ENCODE measurements at regions not wholly inside any gene's neighbourhood (a gene's known extent, or its start where the extent isn't known, plus 50 kb on each side); places are given as distances from the start of the nearest gene placed in this dataset.

GRCh38 chr10:81570349-81570748, 304.6 kb upstream of the NRG3 start:
- Mint-ChIP-seq H3K4me1 (ENCODE audit: unreplicated experiment) (no peaks in the 10 kb centered on the region), H3K9me3 (ENCODE audit: unreplicated experiment) (no peaks in the 10 kb centered on the region), H3K36me3 (ENCODE audit: low read depth, unreplicated experiment) (no peaks in the 10 kb centered on the region), H3K4me3 (ENCODE audit: unreplicated experiment) (no peak overlapping the region), H3K27ac (ENCODE audit: unreplicated experiment) (no peak overlapping the region), H3K27me3 (ENCODE audit: unreplicated experiment) (peaks cover 2% of the 10 kb centered on the region)
- TF ChIP-seq CTCF (IDR thresholded peaks at IDR 0.05; ENCODE audit: unreplicated experiment), result no peak
- no peak for DNase-seq (ENCODE audit: low spot score)

- Mint-ChIP-seq H3K4me1 (ENCODE audit: unreplicated experiment) (no peaks in the 10 kb centered on the region), H3K27ac (ENCODE audit: unreplicated experiment) (no peak overlapping the region), H3K4me3 (ENCODE audit: unreplicated experiment) (no peak overlapping the region), H3K36me3 (ENCODE audit: low read depth, unreplicated experiment) (no peaks in the 10 kb centered on the region), H3K27me3 (ENCODE audit: unreplicated experiment) (peaks cover 2% of the 10 kb centered on the region), H3K9me3 (ENCODE audit: unreplicated experiment) (peaks cover 3% of the 10 kb centered on the region)
- DNase-seq (ENCODE audit: low spot score), result no peak
- TF ChIP-seq CTCF (IDR thresholded peaks at IDR 0.05; ENCODE audit: unreplicated experiment), result no peak
Observed at GRCh38 chr10:81570878-81571794, 303.9 kb upstream of the NRG3 start.

GRCh38 chr10:81575036-81575435, 300.0 kb upstream of the NRG3 start:
- H3K27me3 Mint-ChIP-seq (ENCODE audit: unreplicated experiment), result peaks cover 2% of the 10 kb centered on the region
- no peak overlapping the region for H3K4me3 Mint-ChIP-seq (ENCODE audit: unreplicated experiment)
- no peak for TF ChIP-seq CTCF (IDR thresholded peaks at IDR 0.05; ENCODE audit: unreplicated experiment)

DNA sequence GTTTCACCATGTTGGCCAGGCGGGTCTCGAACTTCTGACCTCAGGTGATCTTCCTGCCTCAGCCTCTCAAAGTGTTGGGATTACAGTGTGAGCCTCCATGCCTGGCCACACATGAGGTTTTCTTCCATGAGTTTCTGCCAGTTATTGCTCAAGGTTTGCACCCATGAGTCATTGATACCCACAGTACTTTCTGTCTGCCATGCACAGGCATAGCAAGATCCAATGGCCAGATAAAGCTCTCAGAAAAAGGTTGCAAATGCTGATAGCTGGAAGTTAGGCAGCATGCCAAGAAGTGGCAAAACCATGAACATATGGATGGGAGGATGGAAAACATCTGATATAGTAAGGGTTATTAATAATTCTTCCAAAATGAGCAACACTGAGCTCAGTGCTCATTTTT, 298.7 kb upstream of the NRG3 start:
- Mint-ChIP-seq H3K4me1 (ENCODE audit: unreplicated experiment) (no peaks in the 10 kb centered on the region), H3K4me3 (ENCODE audit: unreplicated experiment) (no peak overlapping the region), H3K27ac (ENCODE audit: unreplicated experiment) (no peak overlapping the region), H3K27me3 (ENCODE audit: unreplicated experiment) (peaks cover 2% of the 10 kb centered on the region), H3K9me3 (ENCODE audit: unreplicated experiment) (peaks cover 3% of the 10 kb centered on the region), H3K36me3 (ENCODE audit: low read depth, unreplicated experiment) (no peaks in the 10 kb centered on the region)
- no peak for DNase-seq (ENCODE audit: low spot score)
- no peak for TF ChIP-seq CTCF (IDR thresholded peaks at IDR 0.05; ENCODE audit: unreplicated experiment)

More at GRCh38 chr10:81575036-81575435, 300.0 kb upstream of the NRG3 start:
- no peaks in the 10 kb centered on the region for H3K36me3 Mint-ChIP-seq (ENCODE audit: low read depth, unreplicated experiment)
- H3K9me3 Mint-ChIP-seq (ENCODE audit: unreplicated experiment), result peaks cover 3% of the 10 kb centered on the region
- no peak for DNase-seq (ENCODE audit: low spot score)
- no peaks in the 10 kb centered on the region for H3K4me1 Mint-ChIP-seq (ENCODE audit: unreplicated experiment)
- H3K27ac Mint-ChIP-seq (ENCODE audit: unreplicated experiment), result no peak overlapping the region

DNA sequence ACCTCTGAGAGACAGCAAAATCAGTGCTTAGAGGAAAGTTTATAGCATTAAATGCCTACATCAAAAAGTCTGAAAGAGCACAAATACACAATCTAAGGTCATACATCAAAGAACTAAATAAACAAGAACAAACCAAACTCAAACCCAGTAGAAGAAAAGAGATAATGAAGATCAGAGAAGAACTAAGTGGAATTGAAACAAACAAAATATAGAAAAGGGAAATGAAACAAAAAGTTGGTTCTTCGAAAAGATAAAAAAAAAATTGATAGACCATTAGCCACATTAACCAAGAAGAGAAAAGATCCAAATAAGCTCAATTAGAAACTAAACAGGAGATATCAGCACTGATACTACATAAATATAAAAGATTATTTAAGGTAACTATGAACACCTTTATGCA, 280.0 kb upstream of the NRG3 start:
- Mint-ChIP-seq H3K27me3 (ENCODE audit: unreplicated experiment) (no peaks in the 10 kb centered on the region), H3K4me3 (ENCODE audit: unreplicated experiment) (no peak overlapping the region), H3K9me3 (ENCODE audit: unreplicated experiment) (no peaks in the 10 kb centered on the region), H3K27ac (ENCODE audit: unreplicated experiment) (no peak overlapping the region), H3K4me1 (ENCODE audit: unreplicated experiment) (no peaks in the 10 kb centered on the region), H3K36me3 (ENCODE audit: low read depth, unreplicated experiment) (no peaks in the 10 kb centered on the region)
- TF ChIP-seq CTCF (IDR thresholded peaks at IDR 0.05; ENCODE audit: unreplicated experiment), result no peak
- no peak for DNase-seq (ENCODE audit: low spot score)
